Activated CD4-positive, alpha-beta T cell treated with anti-CD3 and anti-CD28 coated beads, Interleukin-2, amount 10 ng/mL, durations not matched to agents 7 days and 5 days (primary cell): ENCODE measurements at regions not wholly inside any gene's neighbourhood (a gene's known extent, or its start where the extent isn't known, plus 50 kb on each side); places are given as distances from the start of the nearest gene placed in this dataset.
"Not testable (repeated sequence)": the region's sequence is repeated elsewhere in the genome, so short reads cannot be mapped to it uniquely, and the experiment has no call there.

ENCODE experiments used
- CTCF ChIA-PET: fragments of 350-600 bp; sonication (Branson Sonifier 250); formaldehyde crosslinking; loops from one replicate; lab custom pipeline; 2021; ENCODE audit warnings: antibody characterized with exemption; lab: Charles Lee
- POLR2A ChIA-PET: fragments of 350-600 bp; sonication (Branson Sonifier 250); formaldehyde crosslinking; loops from one replicate; lab custom pipeline; 2021; ENCODE audit warnings: antibody characterized with exemption; lab: Charles Lee
- DNase-seq: peaks from one replicate; pipeline ENCODE4 v3.0.0-alpha.2; 2020
- H3K27ac Mint-ChIP-seq: one replicate; pipeline ENCODE4 v1.8.0; 2021; ENCODE audit warnings: mild to moderate bottlenecking, moderate library complexity, mixed read lengths
- H3K27me3 Mint-ChIP-seq: one replicate; pipeline ENCODE4 v1.8.0; 2021; ENCODE audit warnings: mixed read lengths
- H3K36me3 Mint-ChIP-seq: one replicate; pipeline ENCODE4 v1.8.0; 2021; ENCODE audit warnings: low read depth, mixed read lengths
- H3K4me1 Mint-ChIP-seq: one replicate; pipeline ENCODE4 v1.8.0; 2021; ENCODE audit warnings: mixed read lengths
- H3K4me3 Mint-ChIP-seq: one replicate; pipeline ENCODE4 v1.8.0; 2021; ENCODE audit warnings: mild to moderate bottlenecking, moderate library complexity, mixed read lengths
- H3K9me3 Mint-ChIP-seq: one replicate; pipeline ENCODE4 v1.8.0; 2021; ENCODE audit warnings: mixed read lengths

DNA sequence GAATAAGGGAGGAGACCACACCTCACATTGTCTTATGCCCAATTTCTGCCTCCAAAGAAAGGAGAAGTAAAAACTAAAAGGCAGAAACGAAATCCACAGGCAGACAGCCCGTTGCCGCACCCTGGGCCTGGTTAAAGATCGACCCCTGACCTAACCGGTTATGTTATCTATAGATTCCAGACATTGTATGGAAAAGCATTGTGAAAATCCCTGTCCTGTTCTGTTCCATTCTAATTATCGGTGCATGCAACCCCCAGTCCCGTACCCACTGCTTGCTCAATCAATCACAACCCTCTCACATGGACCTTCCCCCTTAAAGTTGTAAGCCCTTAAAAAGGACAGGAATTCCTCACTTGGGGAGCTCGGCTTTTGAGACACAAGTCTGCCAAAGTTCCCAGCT lies 117.1 kb upstream of the PPM1J start:
- H3K4me1 Mint-ChIP-seq, POLR2A ChIA-PET, DNase-seq, H3K9me3 Mint-ChIP-seq, H3K27ac Mint-ChIP-seq, H3K36me3 Mint-ChIP-seq, CTCF ChIA-PET, H3K4me3 Mint-ChIP-seq: not testable (repeated sequence)
- H3K27me3 Mint-ChIP-seq, result peaks cover 11% of the 10 kb centered on the region

DNA sequence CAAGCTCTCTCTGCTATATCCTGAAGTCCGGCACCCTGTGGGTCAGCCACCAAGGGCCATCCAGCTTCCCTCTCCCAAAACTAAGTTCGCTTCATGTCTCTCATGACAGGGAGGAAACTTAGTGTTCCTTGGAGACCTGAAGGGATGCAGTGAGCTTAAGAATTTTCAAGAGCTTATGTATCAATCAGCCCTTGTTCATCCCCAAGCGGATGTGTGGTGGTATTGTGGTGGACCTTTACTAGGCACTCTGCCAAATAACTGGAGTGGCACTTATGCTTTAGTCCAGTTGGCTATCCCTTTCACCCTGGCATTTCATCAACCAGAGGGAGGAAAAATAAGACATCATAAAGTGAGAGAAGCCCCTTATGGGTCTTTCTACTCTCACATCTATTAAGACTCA lies 114.6 kb upstream of the PPM1J start:
- H3K4me1 Mint-ChIP-seq, POLR2A ChIA-PET, H3K36me3 Mint-ChIP-seq, H3K4me3 Mint-ChIP-seq, H3K27ac Mint-ChIP-seq, DNase-seq, H3K27me3 Mint-ChIP-seq, CTCF ChIA-PET, H3K9me3 Mint-ChIP-seq: not testable (repeated sequence)

DNA sequence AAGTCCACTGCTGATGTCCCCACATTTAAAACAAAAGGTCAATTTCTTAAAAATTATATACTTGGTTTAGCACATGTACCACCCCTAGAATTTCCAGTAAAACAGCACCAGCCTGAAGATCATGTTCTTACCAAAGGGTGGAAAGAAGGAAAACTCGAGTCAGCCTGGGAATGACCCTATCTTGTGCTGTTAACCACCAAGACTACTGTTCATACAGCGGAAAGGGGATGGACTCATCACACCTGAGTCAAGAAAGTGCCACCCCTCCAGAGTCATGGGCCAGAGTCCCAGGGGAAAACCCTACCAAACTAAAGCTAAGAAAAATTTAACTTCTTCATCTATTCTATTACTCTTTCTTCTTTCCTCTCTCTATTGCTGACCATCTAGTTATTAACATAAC lies 113.6 kb upstream of the PPM1J start:
- ChIA-PET CTCF (no interaction called here), POLR2A (no interaction called here)
- DNase-seq, result no peak
- H3K27ac Mint-ChIP-seq, result no peak overlapping the region
- peaks cover 3% of the 10 kb centered on the region for H3K4me1 Mint-ChIP-seq
- no peaks in the 10 kb centered on the region for H3K9me3 Mint-ChIP-seq
- no peaks in the 10 kb centered on the region for H3K36me3 Mint-ChIP-seq
- H3K4me3 Mint-ChIP-seq, result no peak overlapping the region
- H3K27me3 Mint-ChIP-seq, result peaks cover 11% of the 10 kb centered on the region

DNA sequence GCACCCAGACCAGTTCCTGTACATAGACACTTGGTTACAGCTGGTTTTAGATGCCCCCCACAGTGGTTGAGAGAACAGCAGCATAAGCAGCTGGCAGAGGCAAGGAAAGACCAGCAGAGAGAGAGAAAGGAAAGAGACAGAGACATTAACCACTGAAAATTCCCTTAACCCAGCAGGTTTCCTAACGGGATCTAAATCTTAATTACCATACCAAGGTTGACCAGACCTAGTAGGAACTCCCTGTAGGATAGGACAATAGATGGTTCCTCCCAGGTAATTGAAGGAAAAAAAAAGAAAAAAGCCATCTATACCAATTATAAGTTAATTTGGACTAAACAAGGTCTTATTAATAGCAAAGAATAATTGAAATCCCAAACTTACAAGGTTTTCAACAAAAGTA lies 112.3 kb upstream of the PPM1J start:
- DNase-seq, POLR2A ChIA-PET, CTCF ChIA-PET, H3K27me3 Mint-ChIP-seq, H3K36me3 Mint-ChIP-seq, H3K4me1 Mint-ChIP-seq, H3K9me3 Mint-ChIP-seq, H3K27ac Mint-ChIP-seq, H3K4me3 Mint-ChIP-seq: not testable (repeated sequence)

DNA sequence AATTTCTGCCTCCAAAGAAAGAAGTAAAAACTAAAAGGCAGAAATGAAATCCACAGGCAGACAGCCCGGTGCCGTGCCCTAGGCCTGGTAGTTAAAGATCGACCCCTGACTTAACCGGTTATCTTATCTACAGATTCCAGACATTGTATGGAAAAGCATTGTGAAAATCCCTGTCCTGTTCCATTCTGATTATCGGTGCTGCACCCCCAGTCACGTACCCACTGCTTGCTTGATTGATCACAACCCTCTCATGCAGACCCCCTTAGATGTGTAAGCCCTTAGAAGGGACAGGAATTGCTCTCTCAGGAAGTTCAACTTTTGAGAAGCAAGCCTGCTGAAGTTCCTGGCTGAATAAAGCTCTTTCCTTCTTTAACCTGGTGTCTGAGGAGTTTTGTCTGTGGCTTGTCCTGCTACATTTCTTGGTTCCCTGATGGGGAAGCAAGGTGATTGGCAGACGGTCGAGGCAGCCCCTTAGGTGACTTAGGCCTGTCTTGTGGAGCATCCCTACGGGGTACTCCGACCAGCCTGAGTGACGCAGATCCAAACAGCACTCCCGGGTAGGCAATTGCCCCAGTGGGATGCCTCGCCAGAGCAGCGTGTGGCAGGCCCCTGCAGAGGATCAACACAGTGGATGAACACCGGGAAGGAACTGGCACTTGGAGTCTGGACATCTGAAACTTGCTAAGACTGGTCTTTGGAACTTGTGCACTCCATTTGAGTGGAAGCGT lies 111.2 kb upstream of the PPM1J start:
- Mint-ChIP-seq H3K27me3 (peaks cover 4% of the 10 kb centered on the region), H3K9me3 (no peaks in the 10 kb centered on the region), H3K27ac (no peak overlapping the region), H3K4me1 (peaks cover 3% of the 10 kb centered on the region), H3K36me3 (no peaks in the 10 kb centered on the region), H3K4me3 (no peak overlapping the region)
- no peak for DNase-seq
- ChIA-PET POLR2A (no interaction called here), CTCF (no interaction called here)

DNA sequence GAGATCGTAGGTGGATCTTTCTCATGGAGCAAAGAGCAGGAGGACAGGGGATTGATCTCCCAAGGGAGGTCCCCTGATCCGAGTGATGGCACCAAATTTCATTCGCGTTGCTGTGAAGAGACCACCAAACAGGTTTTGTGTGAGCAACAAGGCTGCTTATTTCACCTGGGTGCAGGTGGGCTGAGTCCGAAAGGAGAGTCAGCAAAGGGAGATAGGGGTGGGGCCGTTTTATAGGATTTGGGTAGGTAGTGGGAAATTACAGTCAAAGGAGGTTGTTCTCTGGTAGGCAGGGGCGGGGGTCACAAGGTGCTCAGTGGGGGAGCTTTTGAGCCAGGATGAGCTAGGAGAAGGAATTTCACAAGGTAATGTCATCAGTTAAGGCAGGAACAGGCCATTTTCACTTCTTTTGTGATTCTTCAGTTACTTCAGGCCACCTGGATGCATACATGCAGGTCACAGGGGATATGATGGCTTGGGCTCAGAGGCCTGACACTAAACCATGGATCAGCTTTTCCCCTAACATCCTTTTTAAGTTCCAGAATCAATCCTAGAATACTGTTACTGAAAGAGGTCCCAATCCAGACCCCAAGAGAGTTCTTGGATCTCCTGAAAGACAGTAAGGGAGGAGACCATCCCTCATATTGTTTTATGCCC lies 110.6 kb upstream of the PPM1J start:
- H3K36me3 Mint-ChIP-seq, H3K27ac Mint-ChIP-seq, H3K4me3 Mint-ChIP-seq, H3K9me3 Mint-ChIP-seq, POLR2A ChIA-PET, DNase-seq, CTCF ChIA-PET, H3K27me3 Mint-ChIP-seq, H3K4me1 Mint-ChIP-seq: not testable (repeated sequence)

DNA sequence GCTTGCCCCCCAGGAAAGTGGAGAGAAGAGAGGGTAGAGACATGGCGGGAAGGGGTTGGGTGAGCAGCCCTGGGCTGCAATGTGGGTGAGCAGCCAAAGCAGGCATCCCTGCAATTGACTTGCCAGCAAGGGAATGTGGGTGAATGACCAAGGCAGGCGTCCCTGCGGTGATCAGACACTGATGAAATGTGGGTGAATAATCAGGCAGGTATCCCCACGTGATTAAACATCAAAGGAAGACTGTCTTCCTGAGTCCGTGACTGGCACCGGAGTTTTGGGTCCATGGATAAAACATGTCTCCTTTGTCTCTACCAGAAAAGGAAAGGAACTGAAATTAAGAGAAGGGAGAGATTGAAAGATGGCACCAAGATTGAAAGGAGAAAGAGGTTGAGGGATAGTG lies 109.9 kb upstream of the PPM1J start:
- CTCF ChIA-PET, H3K27ac Mint-ChIP-seq, H3K4me3 Mint-ChIP-seq, H3K4me1 Mint-ChIP-seq, H3K27me3 Mint-ChIP-seq, POLR2A ChIA-PET, H3K9me3 Mint-ChIP-seq, DNase-seq, H3K36me3 Mint-ChIP-seq: not testable (repeated sequence)

DNA sequence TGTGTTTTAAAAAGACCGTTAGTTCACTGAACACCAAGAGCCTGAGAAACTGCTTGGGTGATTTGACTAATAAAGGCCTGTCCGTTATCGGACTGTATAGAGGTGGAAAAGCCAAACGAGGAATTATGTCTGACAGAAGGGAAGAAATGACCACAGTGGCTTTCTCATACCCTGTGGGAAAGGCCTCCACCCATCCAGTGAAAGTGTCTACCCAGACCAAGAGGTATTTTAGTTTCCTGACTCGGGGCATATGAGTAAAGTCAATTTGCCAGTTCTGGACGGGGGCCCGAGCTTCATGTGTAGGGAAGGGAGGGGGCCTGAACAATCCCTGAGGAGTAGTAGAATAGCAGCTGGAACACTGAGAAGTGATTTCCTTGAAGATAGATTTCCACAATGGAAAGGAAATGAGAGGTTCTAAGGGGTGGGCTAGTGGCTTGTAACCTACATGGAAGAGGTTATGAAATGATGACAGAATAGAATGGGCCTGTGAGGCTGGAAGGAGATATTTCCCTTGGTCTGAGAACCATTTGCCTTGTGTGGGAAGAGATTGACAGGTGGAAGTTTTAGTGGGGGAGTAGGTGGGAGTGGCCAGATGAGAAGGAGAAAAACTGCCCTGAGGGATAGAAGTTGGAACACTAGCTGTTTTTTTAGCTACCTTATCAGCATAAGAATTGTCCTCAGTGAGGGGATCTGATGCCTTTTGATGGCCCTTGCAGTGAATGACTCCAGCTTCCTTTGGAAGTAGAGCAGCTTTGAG lies 106.4 kb upstream of the PPM1J start:
- H3K27ac Mint-ChIP-seq, H3K27me3 Mint-ChIP-seq, H3K9me3 Mint-ChIP-seq, H3K36me3 Mint-ChIP-seq, H3K4me3 Mint-ChIP-seq, H3K4me1 Mint-ChIP-seq, POLR2A ChIA-PET, DNase-seq, CTCF ChIA-PET: not testable (repeated sequence)

DNA sequence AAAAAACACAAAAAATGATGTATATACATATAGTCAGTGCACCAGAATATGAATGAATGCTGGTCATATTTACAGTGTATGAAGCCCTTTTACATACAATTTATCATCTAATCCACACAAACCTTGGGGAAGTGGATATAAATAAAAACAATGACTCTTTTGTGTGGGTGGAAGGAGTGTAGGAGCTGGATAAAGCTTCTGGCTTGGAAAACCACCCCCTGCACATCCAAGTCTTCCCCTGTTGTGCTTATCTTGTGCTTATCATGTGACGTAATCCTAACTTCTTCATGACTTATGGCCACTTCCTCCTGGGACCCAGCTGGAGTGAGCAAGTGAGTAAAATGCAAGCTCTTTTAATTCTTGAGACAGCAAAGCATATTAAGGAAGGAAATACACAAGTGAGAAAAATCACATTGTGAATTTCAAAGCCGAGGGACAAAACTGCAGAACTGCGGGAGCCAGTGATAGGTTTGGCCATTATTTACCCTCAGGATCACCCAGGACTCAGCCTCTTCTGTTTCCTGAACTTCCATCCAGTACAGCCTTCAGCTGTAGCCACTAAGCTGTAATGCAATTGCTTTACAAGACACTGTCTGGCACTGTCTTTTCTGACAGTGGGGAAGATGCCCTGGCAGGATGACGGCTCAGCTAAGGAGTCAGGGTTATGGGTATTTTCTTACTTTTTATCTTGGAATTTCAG lies 104.0 kb upstream of the PPM1J start:
- ChIA-PET POLR2A (no interaction called here), CTCF (interaction anchor here (1.4 kb wide), 1 partner anchor 254 kb away, joined by 4 read pairs; the partner anchor contains the start of gene LRIG2)
- no peak for DNase-seq
- Mint-ChIP-seq H3K36me3 (no peaks in the 10 kb centered on the region), H3K27ac (no peak overlapping the region), H3K9me3 (no peaks in the 10 kb centered on the region), H3K4me1 (peaks cover 2% of the 10 kb centered on the region), H3K27me3 (no peaks in the 10 kb centered on the region), H3K4me3 (no peak overlapping the region)

DNA sequence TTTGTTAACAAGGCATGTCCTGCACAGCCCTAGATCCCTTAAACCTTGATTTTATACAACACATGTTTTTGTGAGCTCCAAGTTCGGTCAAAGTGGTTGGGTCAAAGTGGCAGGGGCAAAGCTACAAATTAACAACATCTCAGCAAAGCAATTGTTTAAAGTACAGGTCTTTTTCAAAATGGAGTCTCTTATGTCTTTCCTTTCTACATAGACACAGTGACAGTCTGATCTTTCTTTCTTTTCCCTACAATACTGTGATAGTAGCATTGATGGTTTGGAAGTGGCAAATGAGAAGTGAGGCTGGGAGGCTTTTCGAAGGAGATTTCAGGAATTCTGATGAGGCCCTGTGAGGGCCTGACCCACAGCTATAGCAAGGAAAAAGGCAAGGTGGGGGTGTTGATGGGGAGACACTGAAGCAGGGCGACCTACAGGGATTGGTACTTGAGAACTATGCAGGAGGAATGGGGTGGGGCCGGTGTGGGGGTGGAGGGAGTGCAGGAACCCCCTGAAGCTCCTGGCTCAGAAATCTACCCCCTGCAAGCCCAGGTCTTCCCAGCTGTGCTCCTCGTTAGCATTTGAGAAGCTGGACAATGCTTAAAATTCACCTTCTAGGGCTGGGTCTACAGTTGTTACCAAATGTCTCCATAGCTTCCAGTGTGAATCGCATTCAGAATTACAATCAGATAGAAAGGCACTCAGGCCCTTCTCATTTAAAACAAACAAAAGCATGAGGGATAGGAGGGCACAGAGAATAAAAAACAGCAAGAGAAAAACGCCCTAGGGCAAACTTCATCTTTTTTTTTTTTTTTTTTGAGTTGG lies 102.6 kb upstream of the PPM1J start:
- Mint-ChIP-seq H3K4me3 (no peak overlapping the region), H3K4me1 (peaks cover 2% of the 10 kb centered on the region), H3K27ac (no peak overlapping the region), H3K9me3 (no peaks in the 10 kb centered on the region), H3K36me3 (no peaks in the 10 kb centered on the region), H3K27me3 (no peaks in the 10 kb centered on the region)
- CTCF ChIA-PET, result interaction anchor here (0.6 to 0.8 kb wide), 4 partner anchors 73 to 255 kb away, joined by 3 to 6 read pairs (median 3); no protein-coding TSS in a partner anchor
- POLR2A ChIA-PET, result no interaction called here
- DNase-seq, result no peak

DNA sequence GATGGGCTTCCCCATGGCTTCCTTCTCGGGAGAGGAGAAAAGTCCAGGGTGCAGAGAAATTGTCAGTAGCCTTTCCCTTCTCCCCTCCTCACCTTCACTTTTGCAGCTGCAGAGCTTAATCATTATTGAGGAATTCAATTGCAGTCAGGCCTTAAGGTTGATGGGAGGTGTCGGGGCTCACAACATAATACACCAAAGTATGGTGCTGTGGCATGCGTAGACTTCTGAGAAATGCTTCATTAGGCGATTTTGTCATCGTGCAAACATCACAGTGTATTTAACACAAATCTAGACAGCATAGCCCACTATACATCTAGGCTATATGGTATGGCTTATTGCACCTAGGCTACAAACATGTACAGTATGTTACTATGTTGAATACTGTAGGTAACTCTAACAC lies 100.2 kb upstream of the PPM1J start:
- H3K4me3 Mint-ChIP-seq, result no peak overlapping the region
- H3K4me1 Mint-ChIP-seq, result peaks cover 2% of the 10 kb centered on the region
- ChIA-PET CTCF (no interaction called here), POLR2A (no interaction called here)
- H3K27ac Mint-ChIP-seq, result no peak overlapping the region
- DNase-seq, result no peak
- H3K27me3 Mint-ChIP-seq, result no peaks in the 10 kb centered on the region
- H3K36me3 Mint-ChIP-seq, result no peaks in the 10 kb centered on the region
- H3K9me3 Mint-ChIP-seq, result no peaks in the 10 kb centered on the region

DNA sequence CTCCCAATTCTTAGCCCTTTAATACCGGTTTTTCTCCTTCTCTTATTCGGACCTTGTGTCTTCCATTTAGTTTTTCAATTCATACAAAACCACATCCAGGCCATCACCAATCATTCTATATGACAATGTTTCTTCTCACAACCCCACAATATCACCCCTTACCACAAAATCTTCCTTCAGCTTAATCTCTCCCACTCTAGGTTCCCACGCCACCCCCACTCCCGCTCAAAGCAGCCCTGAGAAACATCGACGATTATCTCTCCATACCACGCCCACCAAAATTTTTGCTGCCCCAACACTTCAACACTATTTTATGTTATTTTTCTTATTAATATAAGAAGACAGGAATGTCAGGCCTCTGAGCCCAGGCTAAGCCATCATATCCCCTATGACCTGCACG lies 99.5 kb upstream of the PPM1J start:
- H3K9me3 Mint-ChIP-seq, result not testable (repeated sequence)

More for the DNA sequence above, 99.5 kb upstream of the PPM1J start:
- H3K27me3 Mint-ChIP-seq, DNase-seq, H3K4me3 Mint-ChIP-seq, H3K4me1 Mint-ChIP-seq, H3K36me3 Mint-ChIP-seq, H3K27ac Mint-ChIP-seq, POLR2A ChIA-PET, CTCF ChIA-PET: not testable (repeated sequence)
